ENCODE measurements at regions not wholly inside any gene's neighbourhood (a gene's known extent, or its start where the extent isn't known, plus 50 kb on each side); places are given as distances from the start of the nearest gene placed in this dataset.

GRCh38 chr2:37782155-37782673, 110.8 kb upstream of the CDC42EP3 start:
- DNase-seq: no peak

- DNase-seq: no peak
These were observed 111.4 kb upstream of the CDC42EP3 start for GRCh38 chr2:37782721-37783371.

- no peak for DNase-seq
These were observed 112.1 kb upstream of the CDC42EP3 start for GRCh38 chr2:37783545-37783944.

- no peak for DNase-seq
These were observed 112.8 kb upstream of the CDC42EP3 start for GRCh38 chr2:37784071-37784758.

GRCh38 chr2:37784759-37785149, 113.3 kb upstream of the CDC42EP3 start:
- no peak for DNase-seq

GRCh38 chr2:37786191-37786698, 114.8 kb upstream of the CDC42EP3 start:
- no peak for DNase-seq

- DNase-seq: peak; percentile 46 to 58
These were observed 115.4 kb upstream of the CDC42EP3 start for GRCh38 chr2:37786854-37787253.

- DNase-seq: no peak
These were observed 117.3 kb upstream of the CDC42EP3 start for GRCh38 chr2:37788602-37789209.

GRCh38 chr2:37790019-37790418, 118.6 kb upstream of the CDC42EP3 start:
- DNase-seq: no peak

- DNase-seq: no peak
These were observed 119.0 kb upstream of the CDC42EP3 start for GRCh38 chr2:37790462-37790861.

- no peak for DNase-seq
These were observed 120.9 kb upstream of the CDC42EP3 start for GRCh38 chr2:37792366-37792765.

- DNase-seq: no peak
These were observed 121.6 kb upstream of the CDC42EP3 start for GRCh38 chr2:37793004-37793403.

GRCh38 chr2:37794717-37795116, 123.3 kb upstream of the CDC42EP3 start:
- no peak for DNase-seq

- DNase-seq: no peak
These were observed 124.0 kb upstream of the CDC42EP3 start for GRCh38 chr2:37795456-37795855.

- DNase-seq: no peak
These were observed 124.5 kb upstream of the CDC42EP3 start for GRCh38 chr2:37795938-37796337.

GRCh38 chr2:37796481-37796880, 125.0 kb upstream of the CDC42EP3 start:
- DNase-seq: no peak

- no peak for DNase-seq
These were observed 125.6 kb upstream of the CDC42EP3 start for GRCh38 chr2:37797081-37797480.

GRCh38 chr2:37798315-37799005, 126.6 kb upstream of the RMDN2 start:
- no peak for DNase-seq

- no peak for DNase-seq
These were observed 124.8 kb upstream of the RMDN2 start for GRCh38 chr2:37800176-37800858.

- DNase-seq: no peak
These were observed 122.8 kb upstream of the RMDN2 start for GRCh38 chr2:37802211-37802752.

GRCh38 chr2:37802899-37803379, 122.1 kb upstream of the RMDN2 start:
- DNase-seq: no peak

All from right lung (tissue), 2 donors.